Natural killer cell treated with Interleukin-12 subunit alpha and Interleukin-12 subunit beta and Interleukin-15 and Interleukin-18, amount 100 ng/mL, for 72 hours (primary cell): ENCODE measurements at regions not wholly inside any gene's neighbourhood (a gene's known extent, or its start where the extent isn't known, plus 50 kb on each side); places are given as distances from the start of the nearest gene placed in this dataset.
A peak's percentile ranks its signal among the peaks of the same experiment; 100 is the strongest.
"Not testable (repeated sequence)": the region's sequence is repeated elsewhere in the genome, so short reads cannot be mapped to it uniquely, and the experiment has no call there.

ENCODE experiments used
- ATAC-seq, 2 donors: fragments of 150-1000 bp; cut with Tn5 transposase in 1 of 2; sonication (Bioruptor Pico), chemical (Tn5 transposase) in 1 of 2; 2 replicates each; pipeline ENCODE4 v1.10.0; 2021
- DNase-seq: peaks from one replicate; pipeline ENCODE4 v3.0.0; 2022; ENCODE audit warnings: low spot score
- H3K27ac Mint-ChIP-seq, 2 donors: 1 replicate in 1 of 2; 2 replicates in 1 of 2; pipeline ENCODE4 v1.8.0; 2022; ENCODE audit warnings: mixed read lengths in 2 of 2, mild to moderate bottlenecking in 1 of 2, moderate library complexity in 1 of 2
- H3K27me3 Mint-ChIP-seq, 2 donors: 1 replicate in 1 of 2; 2 replicates in 1 of 2; pipeline ENCODE4 v1.8.0; 2022; ENCODE audit warnings: mixed read lengths in 2 of 2
- H3K36me3 Mint-ChIP-seq: one replicate; pipeline ENCODE4 v1.8.0; 2022; ENCODE audit warnings: mixed read lengths
- H3K4me1 Mint-ChIP-seq, 2 donors: 1 replicate in 1 of 2; 2 replicates in 1 of 2; pipeline ENCODE4 v1.8.0; 2022; ENCODE audit warnings: low read depth in 2 of 2, mixed read lengths in 2 of 2, mild to moderate bottlenecking in 1 of 2
- H3K4me3 Mint-ChIP-seq: one replicate; pipeline ENCODE4 v1.8.0; 2022; ENCODE audit warnings: mixed read lengths
- H3K9me3 Mint-ChIP-seq: 2 replicates; pipeline ENCODE4 v1.8.0; 2022; ENCODE audit warnings: mixed read lengths

DNA sequence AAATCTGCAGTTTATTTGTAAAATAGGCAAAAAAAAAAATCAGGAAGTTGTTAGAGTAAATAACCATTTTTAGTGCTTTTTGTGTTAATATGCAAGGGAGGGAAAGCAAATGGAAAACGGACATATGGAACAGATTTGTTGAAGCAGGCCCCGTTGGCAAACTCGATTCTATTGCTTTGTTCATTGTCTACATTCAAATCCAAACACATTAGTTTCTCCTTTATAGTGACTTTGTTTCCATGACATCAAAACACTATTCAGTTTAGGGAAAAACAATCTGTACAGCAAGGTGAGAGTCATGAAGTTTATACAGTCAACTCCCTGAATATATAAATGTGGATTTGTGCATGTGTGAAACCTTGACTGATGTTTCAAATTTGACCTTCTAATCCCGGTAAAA lies 142.2 kb downstream of the FAM47A start:
- Mint-ChIP-seq H3K4me1 (no peaks in the 10 kb centered on the region), H3K36me3 (no peaks in the 10 kb centered on the region), H3K27ac (no peak overlapping the region), H3K27me3 (no peaks in the 10 kb centered on the region), H3K9me3 (peaks cover 4% of the 10 kb centered on the region), H3K4me3 (no peak overlapping the region)
- ATAC-seq (no peak), DNase-seq (no peak)

DNA sequence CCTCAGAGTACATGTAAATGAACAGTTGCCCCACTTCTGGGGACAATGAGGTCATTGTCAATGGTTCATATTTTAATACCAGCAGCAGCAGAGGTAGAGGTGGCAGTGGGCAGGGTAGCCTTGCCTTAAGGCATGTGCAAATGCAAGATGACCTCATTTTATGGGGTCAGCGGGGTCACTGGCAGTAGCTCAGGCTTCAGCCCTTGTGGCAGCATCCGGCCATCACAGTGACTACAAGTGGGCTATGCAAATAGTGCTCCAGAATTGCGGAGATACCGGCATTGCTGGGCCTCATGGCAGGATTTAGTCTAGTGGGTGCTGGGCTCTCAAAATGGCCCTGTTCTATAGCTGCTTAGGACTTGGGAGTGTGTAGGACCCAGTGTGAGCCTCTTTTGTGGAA lies 144.7 kb downstream of the FAM47A start:
- Mint-ChIP-seq H3K4me3 (no peak overlapping the region), H3K4me1 (no peaks in the 10 kb centered on the region), H3K36me3 (no peaks in the 10 kb centered on the region), H3K9me3 (no peaks in the 10 kb centered on the region), H3K27ac (no peak overlapping the region), H3K27me3 (no peaks in the 10 kb centered on the region)
- DNase-seq (no peak), ATAC-seq (no peak)

- H3K4me1 Mint-ChIP-seq = no peaks in the 10 kb centered on the region
- no peak overlapping the region for H3K4me3 Mint-ChIP-seq
- ATAC-seq = no peak
- H3K27ac Mint-ChIP-seq = no peak overlapping the region
- no peak for DNase-seq
- peaks cover 3% of the 10 kb centered on the region for H3K9me3 Mint-ChIP-seq
- H3K27me3 Mint-ChIP-seq = no peaks in the 10 kb centered on the region
- no peaks in the 10 kb centered on the region for H3K36me3 Mint-ChIP-seq
Measured at GRCh38 chrX:33974676-33975075, 157.4 kb downstream of the FAM47A start.

- Mint-ChIP-seq H3K9me3 (no peaks in the 10 kb centered on the region), H3K4me1 (no peaks in the 10 kb centered on the region), H3K36me3 (no peaks in the 10 kb centered on the region), H3K27me3 (no peaks in the 10 kb centered on the region), H3K27ac (no peak overlapping the region), H3K4me3 (no peak overlapping the region)
- no peak for DNase-seq
- ATAC-seq = peak in 1 of 2 donors; percentile 50
Measured at GRCh38 chrX:33970028-33970967, 161.8 kb downstream of the FAM47A start.

DNA sequence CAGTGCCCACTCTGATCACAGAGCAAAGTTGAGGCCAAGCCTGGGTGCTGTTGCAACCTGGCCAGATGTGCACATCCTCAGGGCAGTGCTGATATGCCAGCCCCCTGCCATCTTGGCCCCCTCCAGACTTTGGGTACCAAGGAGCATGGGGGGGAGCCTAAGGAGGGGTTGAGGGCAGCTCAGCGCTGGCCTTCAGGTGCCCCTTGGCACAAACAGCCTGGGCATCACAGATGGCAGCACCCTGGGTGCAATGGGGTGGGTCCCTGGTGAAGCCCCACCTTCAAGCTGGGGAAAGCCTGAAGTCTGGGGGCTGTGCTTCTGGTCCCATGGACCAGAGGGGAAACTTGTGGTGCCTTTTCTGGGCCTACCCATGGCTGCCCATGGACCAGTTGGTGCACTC lies 163.0 kb downstream of the FAM47A start:
- Mint-ChIP-seq H3K27ac (no peak overlapping the region), H3K36me3 (no peaks in the 10 kb centered on the region)

DNA sequence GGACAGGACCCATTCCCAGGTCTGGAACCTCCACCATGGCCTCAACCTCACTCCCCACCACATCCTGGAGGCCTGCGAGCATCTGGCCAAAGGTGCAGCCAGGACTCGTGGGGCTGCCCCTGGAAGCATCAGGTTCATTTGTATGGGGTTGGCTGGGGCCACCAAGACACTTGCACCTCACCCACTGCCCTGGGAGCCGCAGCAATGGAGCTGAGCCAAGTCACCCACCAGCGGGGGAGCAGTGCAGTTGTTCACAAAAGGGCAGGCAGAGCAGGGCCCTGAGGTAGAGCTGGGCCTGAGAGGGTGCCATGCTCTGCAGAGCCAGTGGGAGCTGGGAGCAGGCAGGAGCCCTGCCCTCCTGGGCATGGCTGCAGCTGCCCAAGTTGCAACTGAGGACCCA lies 163.5 kb downstream of the FAM47A start:
- DNase-seq (no peak), ATAC-seq (peak in 1 of 2 donors; percentile 11)
- Mint-ChIP-seq H3K4me3 (no peak overlapping the region), H3K4me1 (no peaks in the 10 kb centered on the region), H3K36me3 (no peaks in the 10 kb centered on the region), H3K9me3 (peaks cover 4% of the 10 kb centered on the region), H3K27me3 (no peaks in the 10 kb centered on the region), H3K27ac (no peak overlapping the region)

More for the DNA sequence above, 163.0 kb downstream of the FAM47A start:
- DNase-seq (no peak), ATAC-seq (peak in 1 of 2 donors; percentile 15)
- Mint-ChIP-seq H3K4me3 (no peak overlapping the region), H3K27me3 (no peaks in the 10 kb centered on the region), H3K9me3 (peaks cover 4% of the 10 kb centered on the region), H3K4me1 (no peaks in the 10 kb centered on the region)

GRCh38 chrX:33949300-33949699 lies 182.8 kb downstream of the FAM47A start:
- Mint-ChIP-seq H3K4me1 (no peaks in the 10 kb centered on the region), H3K4me3 (no peak overlapping the region), H3K27ac (no peak overlapping the region), H3K9me3 (peaks cover 2% of the 10 kb centered on the region), H3K36me3 (peaks cover 3% of the 10 kb centered on the region), H3K27me3 (no peaks in the 10 kb centered on the region)
- ATAC-seq (no peak), DNase-seq (no peak)

GRCh38 chrX:33926249-33926648 lies 205.9 kb downstream of the FAM47A start:
- not testable (repeated sequence) for H3K4me3 Mint-ChIP-seq, DNase-seq, H3K4me1 Mint-ChIP-seq, H3K27ac Mint-ChIP-seq, H3K9me3 Mint-ChIP-seq, H3K36me3 Mint-ChIP-seq, ATAC-seq, H3K27me3 Mint-ChIP-seq

- Mint-ChIP-seq H3K4me1 (no peaks in the 10 kb centered on the region), H3K9me3 (peaks cover 6% of the 10 kb centered on the region), H3K27ac (no peak overlapping the region), H3K27me3 (no peaks in the 10 kb centered on the region), H3K36me3 (peaks cover 5% of the 10 kb centered on the region), H3K4me3 (no peak overlapping the region)
- DNase-seq (no peak), ATAC-seq (no peak)
Measured at GRCh38 chrX:33923262-33923661, 208.9 kb downstream of the FAM47A start.

GRCh38 chrX:33909836-33910235 lies 222.3 kb downstream of the FAM47A start:
- Mint-ChIP-seq H3K4me1 (no peaks in the 10 kb centered on the region), H3K4me3 (no peak overlapping the region), H3K27me3 (no peaks in the 10 kb centered on the region), H3K27ac (no peak overlapping the region), H3K36me3 (no peaks in the 10 kb centered on the region), H3K9me3 (peaks cover 10% of the 10 kb centered on the region)
- no peak for ATAC-seq
- DNase-seq = no peak

DNA sequence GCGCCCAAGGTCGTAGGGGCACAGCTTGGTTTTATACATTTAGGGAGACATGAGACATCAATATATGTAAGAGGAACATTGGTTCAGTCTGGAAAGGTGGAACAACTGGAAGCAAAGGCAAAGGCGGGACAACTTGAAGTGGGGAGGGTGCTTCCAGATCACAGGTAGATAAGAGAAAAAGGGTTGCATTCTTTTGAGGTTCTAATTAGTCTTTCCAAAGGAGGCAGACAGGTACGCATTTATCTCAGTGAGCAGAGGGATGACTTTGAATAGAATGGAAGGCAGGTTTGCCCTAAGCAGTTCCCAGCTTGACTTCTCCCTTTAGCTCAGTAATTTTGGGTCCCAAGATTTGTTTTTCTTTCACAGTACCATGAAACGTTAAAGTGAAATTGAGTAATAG lies 223.2 kb downstream of the FAM47A start:
- Mint-ChIP-seq H3K27me3 (no peaks in the 10 kb centered on the region), H3K27ac (no peak overlapping the region), H3K9me3 (peaks cover 10% of the 10 kb centered on the region), H3K4me3 (no peak overlapping the region), H3K36me3 (no peaks in the 10 kb centered on the region), H3K4me1 (no peaks in the 10 kb centered on the region)
- no peak for DNase-seq
- ATAC-seq = no peak

DNA sequence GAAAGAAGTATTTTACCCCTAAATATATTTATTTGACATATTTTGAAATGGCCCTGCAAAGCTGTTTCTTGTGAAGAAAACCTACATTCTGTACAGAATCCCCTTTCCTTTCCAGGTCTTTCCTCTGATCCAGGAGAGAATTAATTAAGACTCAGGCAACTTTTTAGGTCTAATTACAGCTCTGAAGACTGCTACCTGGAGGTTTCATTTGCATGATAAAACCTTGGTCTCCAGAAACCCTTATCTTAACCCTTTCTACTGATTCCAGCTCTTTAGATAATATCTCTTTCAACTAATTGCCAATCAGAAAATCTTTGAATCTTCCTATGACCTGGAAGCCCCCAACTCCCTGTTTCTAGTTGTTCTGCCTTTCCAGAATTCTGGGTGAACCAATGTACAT lies 224.0 kb downstream of the FAM47A start:
- peaks cover 10% of the 10 kb centered on the region for H3K9me3 Mint-ChIP-seq

GRCh38 chrX:33906971-33907370 lies 225.1 kb downstream of the FAM47A start:
- Mint-ChIP-seq H3K4me1 (no peaks in the 10 kb centered on the region), H3K27ac (no peak overlapping the region), H3K4me3 (no peak overlapping the region), H3K27me3 (no peaks in the 10 kb centered on the region), H3K36me3 (no peaks in the 10 kb centered on the region), H3K9me3 (peaks cover 10% of the 10 kb centered on the region)
- DNase-seq = no peak
- no peak for ATAC-seq

More for the DNA sequence above, 224.0 kb downstream of the FAM47A start:
- Mint-ChIP-seq H3K36me3 (no peaks in the 10 kb centered on the region), H3K4me3 (no peak overlapping the region), H3K27ac (no peak overlapping the region), H3K27me3 (no peaks in the 10 kb centered on the region), H3K4me1 (no peaks in the 10 kb centered on the region)
- DNase-seq = no peak
- no peak for ATAC-seq

- H3K36me3 Mint-ChIP-seq = no peaks in the 10 kb centered on the region
- peaks cover 0 to 2% of the 10 kb centered on the region in 2 donors for H3K27me3 Mint-ChIP-seq
- no peak for ATAC-seq
- no peak for DNase-seq
- H3K4me3 Mint-ChIP-seq = no peak overlapping the region
- no peaks in the 10 kb centered on the region for H3K4me1 Mint-ChIP-seq
- no peaks in the 10 kb centered on the region for H3K9me3 Mint-ChIP-seq
- H3K27ac Mint-ChIP-seq = no peak overlapping the region
Measured at GRCh38 chrX:33892670-33893069, 239.4 kb downstream of the FAM47A start.

- H3K27ac Mint-ChIP-seq = no peak overlapping the region
- peaks cover 8% of the 10 kb centered on the region for H3K9me3 Mint-ChIP-seq
- H3K4me3 Mint-ChIP-seq = no peak overlapping the region
- ATAC-seq (no peak), DNase-seq (no peak)
- no peaks in the 10 kb centered on the region for H3K27me3 Mint-ChIP-seq
- H3K4me1 Mint-ChIP-seq = no peaks in the 10 kb centered on the region
- H3K36me3 Mint-ChIP-seq = peaks cover under 1% of the 10 kb centered on the region
Measured at GRCh38 chrX:33855251-33855650, 276.9 kb downstream of the FAM47A start.
